ENCODE measurements at regions not wholly inside any gene's neighbourhood (a gene's known extent, or its start where the extent isn't known, plus 50 kb on each side); places are given as distances from the start of the nearest gene placed in this dataset.

GRCh38 chr11:122271745-122272144, 155.7 kb upstream of the BLID start:
- Histone ChIP-seq H3K4me2 (ENCODE audit: low read depth, low read length, poor library complexity, severe bottlenecking) (no peak overlapping the region), H2AFZ (ENCODE audit: low read length) (no peak overlapping the region), H3K4me3 (ENCODE audit: low read length, poor library complexity, severe bottlenecking) (no peak overlapping the region), H3K9ac (ENCODE audit: low read depth, low read length, poor library complexity, severe bottlenecking) (no peak overlapping the region), H3K79me2 (ENCODE audit: insufficient read depth, low read length) (no peaks in the 10 kb centered on the region), H3K9me3 (ENCODE audit: insufficient read depth, low read depth, low read length) (no peaks in the 10 kb centered on the region), H3F3A (ENCODE audit: low read depth) (no peaks in the 10 kb centered on the region), H3K36me3 (ENCODE audit: insufficient read depth, low read length) (no peaks in the 10 kb centered on the region), H3K4me1 (ENCODE audit: insufficient read depth, low read length, poor library complexity, severe bottlenecking) (no peaks in the 10 kb centered on the region), H3K27me3 (ENCODE audit: insufficient read depth, low read length, poor library complexity, severe bottlenecking) (no peaks in the 10 kb centered on the region), H4K20me1 (ENCODE audit: insufficient read depth, low read length, poor library complexity, severe bottlenecking) (no peaks in the 10 kb centered on the region), H3K9me2 (replicated peaks; ENCODE audit: low read depth, low read length) (no peaks in the 10 kb centered on the region)
- TF ChIP-seq, protein P1, sequence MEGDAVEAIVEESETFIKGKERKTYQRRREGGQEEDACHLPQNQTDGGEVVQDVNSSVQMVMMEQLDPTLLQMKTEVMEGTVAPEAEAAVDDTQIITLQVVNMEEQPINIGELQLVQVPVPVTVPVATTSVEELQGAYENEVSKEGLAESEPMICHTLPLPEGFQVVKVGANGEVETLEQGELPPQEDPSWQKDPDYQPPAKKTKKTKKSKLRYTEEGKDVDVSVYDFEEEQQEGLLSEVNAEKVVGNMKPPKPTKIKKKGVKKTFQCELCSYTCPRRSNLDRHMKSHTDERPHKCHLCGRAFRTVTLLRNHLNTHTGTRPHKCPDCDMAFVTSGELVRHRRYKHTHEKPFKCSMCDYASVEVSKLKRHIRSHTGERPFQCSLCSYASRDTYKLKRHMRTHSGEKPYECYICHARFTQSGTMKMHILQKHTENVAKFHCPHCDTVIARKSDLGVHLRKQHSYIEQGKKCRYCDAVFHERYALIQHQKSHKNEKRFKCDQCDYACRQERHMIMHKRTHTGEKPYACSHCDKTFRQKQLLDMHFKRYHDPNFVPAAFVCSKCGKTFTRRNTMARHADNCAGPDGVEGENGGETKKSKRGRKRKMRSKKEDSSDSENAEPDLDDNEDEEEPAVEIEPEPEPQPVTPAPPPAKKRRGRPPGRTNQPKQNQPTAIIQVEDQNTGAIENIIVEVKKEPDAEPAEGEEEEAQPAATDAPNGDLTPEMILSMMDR (conservative IDR thresholded peaks at IDR 0.05; ENCODE audit: low read length) = no peak
- no peak for TF ChIP-seq EZH2phosphoT487 (IDR thresholded peaks at IDR 0.05; ENCODE audit: borderline replicate concordance)

DNA sequence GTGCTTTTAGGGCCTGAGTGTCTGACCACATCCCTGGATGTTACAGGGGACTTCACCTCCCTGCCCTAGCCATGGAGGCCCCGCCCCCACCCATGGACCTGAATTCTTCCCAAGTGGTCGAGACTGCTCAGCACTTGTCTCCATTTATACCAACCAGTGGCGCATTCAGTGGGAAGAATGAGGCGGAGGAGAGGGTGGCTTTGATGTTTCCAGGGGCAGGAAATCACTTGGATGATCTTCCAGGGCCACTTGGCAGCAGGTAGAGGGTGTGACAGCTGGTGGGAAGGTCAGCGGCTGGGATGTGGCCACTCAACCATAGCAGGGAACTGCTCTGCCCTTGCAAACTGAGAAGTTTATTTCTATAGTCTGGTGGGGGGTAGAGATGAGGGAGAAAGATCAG, 155.1 kb upstream of the BLID start:
- H3K4me1 ChIP-seq (ENCODE audit: insufficient read depth, low read length, poor library complexity, severe bottlenecking) = no peaks in the 10 kb centered on the region
- H3F3A ChIP-seq (ENCODE audit: low read depth) = no peaks in the 10 kb centered on the region
- H3K79me2 ChIP-seq (ENCODE audit: insufficient read depth, low read length) = no peaks in the 10 kb centered on the region
- H3K36me3 ChIP-seq (ENCODE audit: insufficient read depth, low read length) = no peaks in the 10 kb centered on the region
- no peak overlapping the region for H3K4me3 ChIP-seq (ENCODE audit: low read length, poor library complexity, severe bottlenecking)
- no peak overlapping the region for H3K9ac ChIP-seq (ENCODE audit: low read depth, low read length, poor library complexity, severe bottlenecking)
- no peak overlapping the region for H2AFZ ChIP-seq (ENCODE audit: low read length)
- H3K9me3 ChIP-seq (ENCODE audit: insufficient read depth, low read depth, low read length) = no peaks in the 10 kb centered on the region
- TF ChIP-seq, protein P1 (conservative IDR thresholded peaks at IDR 0.05; ENCODE audit: low read length) = no peak
- TF ChIP-seq EZH2phosphoT487 (IDR thresholded peaks at IDR 0.05; ENCODE audit: borderline replicate concordance) = no peak
- no peaks in the 10 kb centered on the region for H4K20me1 ChIP-seq (ENCODE audit: insufficient read depth, low read length, poor library complexity, severe bottlenecking)
- H3K4me2 ChIP-seq (ENCODE audit: low read depth, low read length, poor library complexity, severe bottlenecking) = no peak overlapping the region
- no peaks in the 10 kb centered on the region for H3K27me3 ChIP-seq (ENCODE audit: insufficient read depth, low read length, poor library complexity, severe bottlenecking)
- H3K9me2 ChIP-seq (replicated peaks; ENCODE audit: low read depth, low read length) = no peaks in the 10 kb centered on the region

DNA sequence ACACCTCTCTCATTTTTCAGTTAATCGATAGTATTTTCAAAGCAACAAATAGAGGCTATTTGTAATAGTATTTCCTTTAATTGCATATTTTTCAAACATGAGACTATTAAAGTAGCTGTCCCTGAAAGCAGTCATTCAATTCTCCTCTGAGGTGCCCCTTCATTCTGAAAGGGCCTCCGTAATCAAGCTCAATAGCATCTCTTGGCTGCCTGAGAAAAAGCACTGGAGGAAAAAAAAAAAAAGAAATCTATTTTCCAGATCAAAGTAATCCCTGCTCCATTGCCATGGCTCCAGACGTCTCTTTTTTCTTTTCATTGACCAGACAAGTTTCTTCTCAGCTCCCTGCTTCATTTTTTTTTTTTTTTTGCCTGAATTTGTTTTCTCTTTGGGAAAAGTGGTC, 154.5 kb upstream of the BLID start:
- Histone ChIP-seq H3F3A (ENCODE audit: low read depth) (no peaks in the 10 kb centered on the region), H3K4me1 (ENCODE audit: insufficient read depth, low read length, poor library complexity, severe bottlenecking) (no peaks in the 10 kb centered on the region), H3K9me2 (replicated peaks; ENCODE audit: low read depth, low read length) (no peaks in the 10 kb centered on the region), H4K20me1 (ENCODE audit: insufficient read depth, low read length, poor library complexity, severe bottlenecking) (no peaks in the 10 kb centered on the region), H3K79me2 (ENCODE audit: insufficient read depth, low read length) (no peaks in the 10 kb centered on the region), H3K36me3 (ENCODE audit: insufficient read depth, low read length) (no peaks in the 10 kb centered on the region), H3K9me3 (ENCODE audit: insufficient read depth, low read depth, low read length) (no peaks in the 10 kb centered on the region), H3K9ac (ENCODE audit: low read depth, low read length, poor library complexity, severe bottlenecking) (no peak overlapping the region), H2AFZ (ENCODE audit: low read length) (no peak overlapping the region), H3K27me3 (ENCODE audit: insufficient read depth, low read length, poor library complexity, severe bottlenecking) (no peaks in the 10 kb centered on the region), H3K4me2 (ENCODE audit: low read depth, low read length, poor library complexity, severe bottlenecking) (no peak overlapping the region), H3K4me3 (ENCODE audit: low read length, poor library complexity, severe bottlenecking) (no peak overlapping the region)
- TF ChIP-seq, protein P1 (conservative IDR thresholded peaks at IDR 0.05; ENCODE audit: low read length) = no peak

Measured in Loucy (cell line).